Esophagus muscularis mucosa (tissue), 4 donors: ENCODE measurements at regions not wholly inside any gene's neighbourhood (a gene's known extent, or its start where the extent isn't known, plus 50 kb on each side); places are given as distances from the start of the nearest gene placed in this dataset.
"Not testable (repeated sequence)": the region's sequence is repeated elsewhere in the genome, so short reads cannot be mapped to it uniquely, and the experiment has no call there.

ENCODE experiments used
- DNase-seq: peaks from one replicate; pipeline ENCODE4 v3.0.0-alpha.2; 2017; ENCODE audit errors: extremely low spot score
- H3K27ac ChIP-seq, 4 donors: fragments of 200-600 bp; sonication (generic); replicated peaks in 1 of 4; 1 replicate in 3 of 4; 2 replicates in 1 of 4; pipeline ENCODE4 v1.5.1; 2016 to 2019; ENCODE audit warnings: mild to moderate bottlenecking in 1 of 4
- H3K27me3 ChIP-seq, 4 donors: fragments of 200-600 bp; sonication (generic); one replicate each; pipeline versions ENCODE4 v1.5.1 to v1.6.0; 2016 to 2019
- H3K36me3 ChIP-seq, 4 donors: fragments of 200-600 bp; sonication (generic); one replicate each; pipeline ENCODE4 v1.5.1; 2016 to 2019
- H3K4me1 ChIP-seq, 4 donors: fragments of 200-600 bp; sonication (generic); one replicate each; pipeline ENCODE4 v1.5.1; 2016 to 2019
- H3K4me3 ChIP-seq, 4 donors: fragments of 200-600 bp; sonication (generic); 1 replicate in 2 of 4; 2 replicates in 2 of 4; pipeline ENCODE4 v1.5.1; 2016 to 2019; ENCODE audit warnings: mild to moderate bottlenecking in 4 of 4, moderate library complexity in 1 of 4
- H3K9me3 ChIP-seq, 4 donors: fragments of 200-600 bp; sonication (generic); 1 replicate in 3 of 4; 2 replicates in 1 of 4; pipeline ENCODE4 v1.5.1; 2016 to 2019
- EP300 ChIP-seq: sonication (generic); formaldehyde crosslinking; IDR thresholded peaks from one replicate; pipeline ENCODE4 v1.6.1; 2017; ENCODE audit warnings: antibody characterized with exemption
- POLR2A ChIP-seq: fragments of 450-650 bp; IDR thresholded peaks from one replicate; pipeline ENCODE4 v1.6.1; 2017; ENCODE audit warnings: antibody characterized with exemption, moderate library complexity, mild to moderate bottlenecking, low read depth
- POLR2AphosphoS5 ChIP-seq, 2 donors: sonication (generic); formaldehyde crosslinking; IDR thresholded peaks; one replicate each; pipeline ENCODE4 v1.6.1; 2017; ENCODE audit warnings: antibody characterized with exemption in 2 of 2
- WGBS: methylation state at CpG from one replicate; pipeline ENCODE4 v1.1.5; 2018; 5-methylcytosine and 5-hydroxymethylcytosine counted together
- intact Hi-C: fragments of 100-400 bp; cut with DNase I; formaldehyde crosslinking; loops from one replicate; pipeline ENCODE4 v1.15.1; 2023
- TF ChIP-seq, protein P1 (sequence below), 3 experiments: fragments of 200-600 bp in 2 of 3; fragments of 450-650 bp in 1 of 3; sonication (generic) in 2 of 3; IDR thresholded peaks; one replicate each; pipeline ENCODE4 v1.5.1; 2017 to 2019; ENCODE audit warnings: antibody characterized with exemption in 3 of 3, mild to moderate bottlenecking in 2 of 3, moderate library complexity in 1 of 3

DNA sequence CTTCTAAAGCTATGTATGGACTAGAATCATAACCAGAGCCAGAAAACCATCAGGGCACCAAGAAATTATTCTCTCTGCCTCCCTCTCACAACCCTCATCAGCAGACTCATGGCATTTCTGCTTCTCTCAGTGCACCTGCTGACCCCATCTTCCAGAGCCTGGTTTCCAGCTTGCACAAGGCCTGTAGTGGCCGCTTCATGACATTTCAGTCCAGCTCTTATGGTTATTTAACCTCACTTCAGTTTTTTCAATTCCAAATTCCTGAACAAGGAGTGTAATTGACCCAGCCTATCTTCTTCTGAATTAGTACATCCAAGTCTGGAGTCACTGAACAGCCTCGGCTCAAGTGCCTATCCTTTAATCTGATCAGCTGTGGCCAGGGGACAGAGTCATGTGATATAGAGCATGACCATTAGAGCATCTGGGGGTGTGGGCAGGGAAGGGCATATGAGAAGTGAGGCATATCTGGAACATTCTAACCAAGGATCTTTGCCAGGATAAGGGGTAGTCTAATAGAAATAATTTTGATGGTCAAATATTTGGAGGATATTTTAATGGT, 97.2 kb upstream of the TMEM17 start:
- Histone ChIP-seq H3K4me1 (no peaks in the 10 kb centered on the region), H3K27me3 (no peaks in the 10 kb centered on the region), H3K27ac (no peak overlapping the region), H3K4me3 (no peak overlapping the region), H3K36me3 (no peaks in the 10 kb centered on the region), H3K9me3 (peaks cover 0 to 5% (median 2%) of the 10 kb centered on the region in 4 donors)
- 84% methylated on average over 2 of the region's 2 CpGs for WGBS
- TF ChIP-seq POLR2A: no peak
- no peak for TF ChIP-seq POLR2AphosphoS5 (IDR thresholded peaks at IDR 0.05)
- TF ChIP-seq, protein P1, sequence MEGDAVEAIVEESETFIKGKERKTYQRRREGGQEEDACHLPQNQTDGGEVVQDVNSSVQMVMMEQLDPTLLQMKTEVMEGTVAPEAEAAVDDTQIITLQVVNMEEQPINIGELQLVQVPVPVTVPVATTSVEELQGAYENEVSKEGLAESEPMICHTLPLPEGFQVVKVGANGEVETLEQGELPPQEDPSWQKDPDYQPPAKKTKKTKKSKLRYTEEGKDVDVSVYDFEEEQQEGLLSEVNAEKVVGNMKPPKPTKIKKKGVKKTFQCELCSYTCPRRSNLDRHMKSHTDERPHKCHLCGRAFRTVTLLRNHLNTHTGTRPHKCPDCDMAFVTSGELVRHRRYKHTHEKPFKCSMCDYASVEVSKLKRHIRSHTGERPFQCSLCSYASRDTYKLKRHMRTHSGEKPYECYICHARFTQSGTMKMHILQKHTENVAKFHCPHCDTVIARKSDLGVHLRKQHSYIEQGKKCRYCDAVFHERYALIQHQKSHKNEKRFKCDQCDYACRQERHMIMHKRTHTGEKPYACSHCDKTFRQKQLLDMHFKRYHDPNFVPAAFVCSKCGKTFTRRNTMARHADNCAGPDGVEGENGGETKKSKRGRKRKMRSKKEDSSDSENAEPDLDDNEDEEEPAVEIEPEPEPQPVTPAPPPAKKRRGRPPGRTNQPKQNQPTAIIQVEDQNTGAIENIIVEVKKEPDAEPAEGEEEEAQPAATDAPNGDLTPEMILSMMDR (IDR thresholded peaks at IDR 0.05): no peak
- TF ChIP-seq EP300: no peak
- intact Hi-C loops: no loop called here
- no peak for DNase-seq

DNA sequence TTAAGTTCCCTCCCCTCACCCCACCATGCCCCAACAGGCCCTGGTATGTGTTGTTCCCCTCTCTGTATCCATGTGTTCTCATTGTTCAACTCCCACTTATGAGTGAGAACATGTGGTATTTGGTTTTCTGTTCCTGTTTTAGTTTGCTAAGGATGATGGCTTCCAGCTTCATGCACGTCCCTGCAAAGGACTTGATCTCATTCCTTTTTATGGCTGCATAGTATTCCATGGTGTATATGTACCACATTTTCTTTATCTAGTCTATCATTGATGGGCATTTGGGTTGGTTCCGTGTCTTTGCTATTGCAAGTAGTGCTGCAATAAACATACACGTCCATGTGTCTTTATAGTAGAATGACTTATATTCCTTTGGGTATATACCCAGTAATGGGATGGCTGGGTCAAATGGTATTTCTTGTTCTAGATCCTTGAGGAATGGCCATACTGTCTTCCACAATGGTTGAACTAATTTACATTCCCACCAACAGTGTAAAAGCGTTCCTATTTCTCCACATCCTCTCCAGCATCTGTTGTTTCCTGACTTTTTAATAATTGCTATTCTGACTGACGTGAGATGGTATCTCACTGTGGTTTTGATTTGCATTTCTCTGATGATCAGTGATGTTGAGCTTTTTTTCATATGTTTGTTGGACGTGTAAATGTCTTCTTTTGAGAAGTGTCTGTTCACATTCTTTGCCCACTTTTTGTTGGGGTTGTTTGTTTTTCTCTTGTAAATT, 93.8 kb upstream of the TMEM17 start:
- DNase-seq, H3K27me3 ChIP-seq, H3K36me3 ChIP-seq, H3K4me3 ChIP-seq, intact Hi-C loops, H3K27ac ChIP-seq, H3K9me3 ChIP-seq: not testable (repeated sequence)
- WGBS: 97% methylated on average over 6 of the region's 6 CpGs
- peaks cover 0 to 18% (median 11%) of the 10 kb centered on the region in 4 donors for H3K4me1 ChIP-seq

GRCh38 chr2:62597323-62597722, 91.3 kb upstream of the TMEM17 start:
- WGBS: 71% methylated on average over 3 of the region's 3 CpGs
- Histone ChIP-seq H3K4me3 (no peak overlapping the region), H3K4me1 (peaks cover 0 to 18% (median 11%) of the 10 kb centered on the region in 4 donors), H3K9me3 (no peaks in the 10 kb centered on the region), H3K27me3 (no peaks in the 10 kb centered on the region), H3K36me3 (no peaks in the 10 kb centered on the region), H3K27ac (no peak overlapping the region)
- TF ChIP-seq, protein P1 (IDR thresholded peaks at IDR 0.05): no peak
- no peak for TF ChIP-seq POLR2AphosphoS5 (IDR thresholded peaks at IDR 0.05)
- TF ChIP-seq POLR2A: no peak
- TF ChIP-seq EP300: no peak
- intact Hi-C loops: no loop called here
- no peak for DNase-seq

- Histone ChIP-seq H3K4me3 (no peak overlapping the region), H3K9me3 (no peaks in the 10 kb centered on the region), H3K27ac (peak overlapping the region in 2 of 4 donors; percentile 33 to 40), H3K36me3 (no peaks in the 10 kb centered on the region), H3K27me3 (no peaks in the 10 kb centered on the region), H3K4me1 (peaks cover 0 to 18% (median 11%) of the 10 kb centered on the region in 4 donors)
- no peak for DNase-seq
- intact Hi-C loops: no loop called here
- TF ChIP-seq POLR2A: no peak
- no peak for TF ChIP-seq POLR2AphosphoS5 (IDR thresholded peaks at IDR 0.05)
- no peak for TF ChIP-seq EP300
- TF ChIP-seq, protein P1 (IDR thresholded peaks at IDR 0.05): no peak
- 65% methylated on average over 3 of the region's 3 CpGs for WGBS
Observed at GRCh38 chr2:62596061-62596921, 90.3 kb upstream of the TMEM17 start.

- intact Hi-C loops: no loop called here
- 91% methylated on average over 3 of the region's 3 CpGs for WGBS
- no peak for DNase-seq
- Histone ChIP-seq H3K27me3 (no peaks in the 10 kb centered on the region), H3K9me3 (no peaks in the 10 kb centered on the region), H3K27ac (peak overlapping the region in 2 of 4 donors; percentile 33 to 40), H3K4me3 (no peak overlapping the region), H3K36me3 (no peaks in the 10 kb centered on the region), H3K4me1 (peaks cover 0 to 24% (median 17%) of the 10 kb centered on the region in 4 donors)
- TF ChIP-seq POLR2A (no peak), EP300 (no peak), POLR2AphosphoS5 (IDR thresholded peaks at IDR 0.05) (no peak)
- TF ChIP-seq, protein P1 (IDR thresholded peaks at IDR 0.05): no peak
Observed at GRCh38 chr2:62595474-62595873, 89.5 kb upstream of the TMEM17 start.
